Uterus (tissue), 3 donors: ENCODE measurements at regions not wholly inside any gene's neighbourhood (a gene's known extent, or its start where the extent isn't known, plus 50 kb on each side); places are given as distances from the start of the nearest gene placed in this dataset.

ENCODE experiments used
- DNase-seq, 2 donors: peaks; one replicate each; pipeline ENCODE4 v3.0.0-alpha.2; 2019 to 2020
- H3K27ac ChIP-seq, 2 donors: fragments of 200-600 bp; sonication (generic); 1 replicate in 1 of 2; 2 replicates in 1 of 2; pipeline ENCODE4 v1.5.1; 2016 to 2018
- H3K27me3 ChIP-seq, 2 donors: fragments of 200-600 bp; sonication (generic); one replicate each; pipeline ENCODE4 v1.5.1; 2018 to 2019; ENCODE audit warnings: control low read depth in 1 of 2
- H3K36me3 ChIP-seq, 2 donors: fragments of 200-600 bp; sonication (generic); one replicate each; pipeline ENCODE4 v1.5.1; 2019; ENCODE audit warnings: control low read depth in 1 of 2
- H3K4me1 ChIP-seq, 2 donors: fragments of 200-600 bp; sonication (generic); one replicate each; pipeline ENCODE4 v1.5.1; 2018 to 2019; ENCODE audit warnings: control low read depth in 1 of 2
- H3K4me3 ChIP-seq, 2 donors: fragments of 200-600 bp; sonication (generic); 1 replicate in 1 of 2; 2 replicates in 1 of 2; pipeline ENCODE4 v1.5.1; 2018 to 2019; ENCODE audit warnings: mild to moderate bottlenecking in 1 of 2
- H3K9me3 ChIP-seq, 2 donors: fragments of 200-600 bp; sonication (generic); one replicate each; pipeline ENCODE4 v1.5.1; 2019; ENCODE audit warnings: control low read depth in 1 of 2
- CTCF ChIP-seq, 4 experiments: fragments of 200-600 bp in 2 of 4; fragments of 450-650 bp in 2 of 4; sonication (generic) in 2 of 4; IDR thresholded peaks; one replicate each; pipeline ENCODE4 v1.5.1; 2016 to 2019; ENCODE audit warnings: antibody characterized with exemption in 4 of 4, mild to moderate bottlenecking in 2 of 4, moderate library complexity in 1 of 4
- POLR2A ChIP-seq, 2 donors: fragments of 450-650 bp; IDR thresholded peaks; one replicate each; pipeline ENCODE4 v1.6.1; 2016; ENCODE audit warnings: antibody characterized with exemption in 2 of 2, mild to moderate bottlenecking in 1 of 2, moderate library complexity in 1 of 2
- intact Hi-C: fragments of 100-400 bp; cut with DNase I; formaldehyde crosslinking; loops from one replicate; pipeline ENCODE4 v1.15.1; 2023; ENCODE audit warnings: low total_unique reads
- donor health status: DM: yes; HTN: yes; CAD: no.

GRCh38 chrX:137297167-137297566 is 263.4 kb upstream of the GPR101 start:
- Histone ChIP-seq H3K27ac (no peak overlapping the region), H3K4me3 (no peak overlapping the region), H3K4me1 (no peaks in the 10 kb centered on the region), H3K9me3 (no peaks in the 10 kb centered on the region), H3K27me3 (no peaks in the 10 kb centered on the region), H3K36me3 (no peaks in the 10 kb centered on the region)
- no peak for DNase-seq
- TF ChIP-seq CTCF (IDR thresholded peaks at IDR 0.05): no peak
- intact Hi-C loops: no loop called here

DNA sequence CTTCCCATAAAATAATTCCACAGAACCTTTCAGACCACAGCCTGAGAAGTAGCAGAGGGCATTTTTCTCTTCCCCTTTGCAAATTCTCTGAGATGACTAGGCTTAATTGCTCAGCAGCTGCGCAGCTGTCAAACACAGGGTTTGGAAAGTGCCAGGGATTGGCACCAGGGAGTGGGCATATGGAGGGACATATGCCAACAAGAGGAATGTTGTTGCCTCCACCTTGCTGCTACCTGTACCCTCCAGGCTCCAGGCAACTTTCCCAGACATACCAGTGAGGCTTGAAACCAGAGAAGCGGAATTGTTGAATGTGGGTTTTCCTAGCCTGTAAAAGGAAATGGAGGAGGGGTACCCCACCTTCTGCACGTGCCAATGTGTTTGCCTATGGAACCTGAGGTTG is 256.2 kb upstream of the GPR101 start:
- no peak for TF ChIP-seq POLR2A (IDR thresholded peaks at IDR 0.05)
- TF ChIP-seq CTCF (IDR thresholded peaks at IDR 0.05): no peak
- DNase-seq: no peak
- Histone ChIP-seq H3K36me3 (no peaks in the 10 kb centered on the region), H3K4me3 (no peak overlapping the region), H3K27ac (no peak overlapping the region), H3K4me1 (no peaks in the 10 kb centered on the region), H3K27me3 (no peaks in the 10 kb centered on the region), H3K9me3 (no peaks in the 10 kb centered on the region)
- intact Hi-C loops: no loop called here

DNA sequence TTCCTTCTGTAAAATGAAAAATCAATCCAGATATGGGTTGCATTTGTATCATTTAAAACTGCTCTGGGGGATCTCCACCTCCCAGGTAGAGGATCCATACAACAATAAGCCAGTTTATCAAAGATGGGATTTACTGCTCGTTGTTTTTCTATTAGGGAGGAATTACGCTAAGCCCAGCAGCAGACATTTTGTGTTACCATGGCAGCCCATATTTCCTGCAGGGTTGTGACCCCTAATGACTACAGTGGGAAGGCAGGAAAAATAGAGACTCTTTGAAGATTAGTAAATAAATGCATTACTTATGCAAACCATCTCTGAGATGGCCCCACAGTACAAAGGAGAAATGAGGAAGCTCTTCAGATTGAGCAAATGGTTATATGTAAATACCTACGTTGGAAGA is 253.4 kb upstream of the GPR101 start:
- no peaks in the 10 kb centered on the region for H3K36me3 ChIP-seq

DNA sequence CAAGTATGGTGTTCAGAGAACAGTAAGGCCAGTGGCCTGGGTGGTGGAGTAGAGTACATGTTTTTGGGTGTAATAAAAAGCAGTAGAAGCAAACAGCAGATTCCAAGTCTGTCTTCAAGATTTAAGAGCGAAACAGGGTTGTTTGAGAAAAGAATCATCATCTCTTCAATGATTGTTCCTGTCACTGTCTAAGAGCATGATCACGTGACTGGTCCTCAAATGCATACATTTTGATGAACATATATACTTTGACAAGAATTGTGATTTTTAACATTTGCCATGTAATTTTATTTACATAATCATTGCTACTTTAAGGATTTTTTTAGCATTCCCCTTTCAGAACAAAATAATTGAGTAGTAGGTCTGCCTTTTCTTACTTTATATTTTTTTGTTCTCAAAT is 252.6 kb upstream of the GPR101 start:
- Histone ChIP-seq H3K9me3 (no peaks in the 10 kb centered on the region), H3K36me3 (no peaks in the 10 kb centered on the region), H3K27ac (no peak overlapping the region), H3K4me1 (no peaks in the 10 kb centered on the region), H3K4me3 (no peak overlapping the region), H3K27me3 (no peaks in the 10 kb centered on the region)
- no peak for DNase-seq
- intact Hi-C loops: no loop called here
- TF ChIP-seq CTCF (IDR thresholded peaks at IDR 0.05) (no peak), POLR2A (IDR thresholded peaks at IDR 0.05) (no peak)

More for the DNA sequence above, 253.4 kb upstream of the GPR101 start:
- H3K9me3 ChIP-seq: no peaks in the 10 kb centered on the region
- H3K27ac ChIP-seq: no peak overlapping the region
- H3K4me1 ChIP-seq: no peaks in the 10 kb centered on the region
- intact Hi-C loops: no loop called here
- DNase-seq: no peak
- no peak for TF ChIP-seq CTCF (IDR thresholded peaks at IDR 0.05)
- H3K4me3 ChIP-seq: no peak overlapping the region
- no peaks in the 10 kb centered on the region for H3K27me3 ChIP-seq

GRCh38 chrX:137278825-137279224 is 245.0 kb upstream of the GPR101 start:
- intact Hi-C loops: no loop called here
- H3K4me3 ChIP-seq: no peak overlapping the region

More at GRCh38 chrX:137278825-137279224, 245.0 kb upstream of the GPR101 start:
- no peaks in the 10 kb centered on the region for H3K36me3 ChIP-seq
- no peaks in the 10 kb centered on the region for H3K4me1 ChIP-seq
- no peak for DNase-seq
- no peaks in the 10 kb centered on the region for H3K27me3 ChIP-seq
- TF ChIP-seq POLR2A (IDR thresholded peaks at IDR 0.05) (no peak), CTCF (IDR thresholded peaks at IDR 0.05) (no peak)
- no peak overlapping the region for H3K27ac ChIP-seq
- H3K9me3 ChIP-seq: no peaks in the 10 kb centered on the region
